Karpas-422 (cell line): ENCODE measurements at regions not wholly inside any gene's neighbourhood (a gene's known extent, or its start where the extent isn't known, plus 50 kb on each side); places are given as distances from the start of the nearest gene placed in this dataset.
A peak's percentile ranks its signal among the peaks of the same experiment; 100 is the strongest.
"Not testable (repeated sequence)": the region's sequence is repeated elsewhere in the genome, so short reads cannot be mapped to it uniquely, and the experiment has no call there.

ENCODE experiments used
- DNase-seq: peaks from one replicate; pipeline ENCODE4 v3.0.0-alpha.2; 2015
- H2AFZ ChIP-seq: fragments of 200-600 bp; sonication (generic); 2 replicates; pipeline ENCODE4 v1.6.1; 2014; ENCODE audit warnings: antibody characterized with exemption, low read length, mixed read lengths
- H3K27ac ChIP-seq: fragments of 200-600 bp; sonication (generic); 2 replicates; pipeline ENCODE4 v1.5.1; 2014; ENCODE audit warnings: mild to moderate bottlenecking, low read length, moderate library complexity
- H3K27me3 ChIP-seq: fragments of 200-600 bp; sonication (generic); 2 replicates; pipeline ENCODE4 v1.6.1; 2014; ENCODE audit warnings: low read length, mixed read lengths
- H3K36me3 ChIP-seq: fragments of 200-600 bp; sonication (generic); 2 replicates; pipeline ENCODE4 v1.6.1; 2014; ENCODE audit warnings: low read length, mixed read lengths; ENCODE audit not compliant: insufficient read depth
- H3K4me1 ChIP-seq: fragments of 200-600 bp; sonication (generic); 2 replicates; pipeline ENCODE4 v1.6.1; 2014; ENCODE audit warnings: mild to moderate bottlenecking, low read length, mixed read lengths
- H3K4me2 ChIP-seq: fragments of 200-600 bp; sonication (generic); 2 replicates; pipeline ENCODE4 v1.6.1; 2014; ENCODE audit warnings: low read length, low read depth, mild to moderate bottlenecking; ENCODE audit not compliant: poor library complexity, severe bottlenecking
- H3K4me3 ChIP-seq: fragments of 200-600 bp; sonication (generic); 2 replicates; pipeline ENCODE4 v1.5.1; 2014; ENCODE audit warnings: mild to moderate bottlenecking, antibody characterized with exemption, low read length, mixed read lengths
- H3K79me2 ChIP-seq: fragments of 200-600 bp; sonication (generic); 2 replicates; pipeline ENCODE4 v1.6.1; 2014; ENCODE audit warnings: mild to moderate bottlenecking, low read length, mixed read lengths
- H3K9ac ChIP-seq: fragments of 200-600 bp; sonication (generic); 2 replicates; pipeline ENCODE4 v1.6.0; 2014; ENCODE audit warnings: low read length
- H3K9me2 ChIP-seq: fragments of 200-600 bp; sonication (generic), shearing (Covaris generic); replicated peaks from 2 replicates; pipeline ENCODE4 v1.6.0; 2014; ENCODE audit warnings: mild to moderate bottlenecking, low read length, moderate library complexity; ENCODE audit not compliant: insufficient read depth
- H3K9me3 ChIP-seq: fragments of 300-700, 200-600 bp; sonication (generic); 2 replicates; pipeline ENCODE4 v1.6.1; 2014; ENCODE audit warnings: low read length, mixed read lengths
- H4K20me1 ChIP-seq: fragments of 200-600 bp; sonication (generic); 2 replicates; pipeline ENCODE4 v1.6.1; 2014; ENCODE audit warnings: mild to moderate bottlenecking, antibody characterized with exemption, low read length, low read depth; ENCODE audit not compliant: insufficient read depth

GRCh38 chr3:135412475-135412874 is 553.1 kb upstream of the PPP2R3A start:
- Histone ChIP-seq H3K9me3 (no peaks in the 10 kb centered on the region), H3K9me2 (no peaks in the 10 kb centered on the region), H3K9ac (no peak overlapping the region), H2AFZ (no peak overlapping the region), H3K4me3 (no peak overlapping the region), H3K27me3 (no peaks in the 10 kb centered on the region; the same call in 1 of the 2 replicates), H3K79me2 (no peaks in the 10 kb centered on the region), H3K4me1 (no peaks in the 10 kb centered on the region), H3K27ac (no peak overlapping the region), H4K20me1 (no peaks in the 10 kb centered on the region), H3K4me2 (no peak overlapping the region), H3K36me3 (no peaks in the 10 kb centered on the region)
- no peak for DNase-seq

GRCh38 chr3:135416182-135416581 is 549.3 kb upstream of the PPP2R3A start:
- Histone ChIP-seq H3K27ac (no peak overlapping the region), H3K9me2 (no peaks in the 10 kb centered on the region), H3K79me2 (no peaks in the 10 kb centered on the region), H3K27me3 (no peaks in the 10 kb centered on the region; the same call in 1 of the 2 replicates), H3K4me2 (no peak overlapping the region), H4K20me1 (no peaks in the 10 kb centered on the region), H3K4me1 (no peaks in the 10 kb centered on the region), H2AFZ (no peak overlapping the region), H3K4me3 (no peak overlapping the region), H3K9me3 (no peaks in the 10 kb centered on the region), H3K9ac (no peak overlapping the region), H3K36me3 (no peaks in the 10 kb centered on the region)
- DNase-seq = no peak

GRCh38 chr3:135419155-135419554 is 546.4 kb upstream of the PPP2R3A start:
- Histone ChIP-seq H4K20me1 (no peaks in the 10 kb centered on the region), H3K27ac (no peak overlapping the region), H3K4me3 (no peak overlapping the region), H2AFZ (no peak overlapping the region), H3K36me3 (no peaks in the 10 kb centered on the region), H3K9ac (no peak overlapping the region), H3K27me3 (no peaks in the 10 kb centered on the region), H3K9me3 (no peaks in the 10 kb centered on the region), H3K4me2 (no peak overlapping the region), H3K79me2 (no peaks in the 10 kb centered on the region), H3K4me1 (no peaks in the 10 kb centered on the region), H3K9me2 (no peaks in the 10 kb centered on the region)
- no peak for DNase-seq

DNA sequence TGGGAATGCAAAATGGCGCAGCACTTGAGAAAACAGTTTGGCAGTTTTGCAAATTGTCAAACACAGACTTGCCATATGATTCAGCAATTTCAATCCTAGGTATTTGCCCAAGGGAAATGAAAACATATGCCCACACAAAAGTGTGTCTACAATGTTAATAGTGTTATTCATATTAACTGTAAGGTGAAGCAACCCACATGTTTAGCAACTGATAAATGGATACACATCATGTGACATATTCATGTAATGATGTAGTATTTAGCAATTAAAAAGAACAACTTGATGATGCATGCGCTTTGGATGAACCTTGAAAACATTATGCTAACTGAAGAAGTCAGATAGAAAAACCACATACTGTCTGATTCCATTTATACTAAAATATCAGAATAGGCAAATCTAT is 539.0 kb upstream of the PPP2R3A start:
- Histone ChIP-seq H3K4me3 (no peak overlapping the region), H3K27me3 (no peaks in the 10 kb centered on the region), H3K79me2 (no peaks in the 10 kb centered on the region), H3K9ac (no peak overlapping the region), H4K20me1 (no peaks in the 10 kb centered on the region), H3K27ac (no peak overlapping the region), H2AFZ (no peak overlapping the region), H3K9me2 (no peaks in the 10 kb centered on the region), H3K4me1 (no peaks in the 10 kb centered on the region), H3K9me3 (no peaks in the 10 kb centered on the region), H3K4me2 (no peak overlapping the region), H3K36me3 (no peaks in the 10 kb centered on the region)
- peak; percentile 28 for DNase-seq

- H3K9me3 ChIP-seq = no peaks in the 10 kb centered on the region
- no peaks in the 10 kb centered on the region for H3K36me3 ChIP-seq
Measured at GRCh38 chr3:135432402-135432801, 533.1 kb upstream of the PPP2R3A start.

GRCh38 chr3:135438889-135439597 is 526.5 kb upstream of the PPP2R3A start:
- H3K9me2 ChIP-seq, H3K4me2 ChIP-seq, DNase-seq: not testable (repeated sequence)

More at GRCh38 chr3:135432402-135432801, 533.1 kb upstream of the PPP2R3A start:
- H4K20me1 ChIP-seq = no peaks in the 10 kb centered on the region
- no peak overlapping the region for H3K27ac ChIP-seq
- H3K9me2 ChIP-seq = no peaks in the 10 kb centered on the region
- H3K79me2 ChIP-seq = no peaks in the 10 kb centered on the region
- H3K9ac ChIP-seq = no peak overlapping the region
- no peaks in the 10 kb centered on the region for H3K27me3 ChIP-seq
- H2AFZ ChIP-seq = no peak overlapping the region
- no peak overlapping the region for H3K4me2 ChIP-seq
- no peak overlapping the region for H3K4me3 ChIP-seq
- no peak for DNase-seq
- H3K4me1 ChIP-seq = no peaks in the 10 kb centered on the region

DNA sequence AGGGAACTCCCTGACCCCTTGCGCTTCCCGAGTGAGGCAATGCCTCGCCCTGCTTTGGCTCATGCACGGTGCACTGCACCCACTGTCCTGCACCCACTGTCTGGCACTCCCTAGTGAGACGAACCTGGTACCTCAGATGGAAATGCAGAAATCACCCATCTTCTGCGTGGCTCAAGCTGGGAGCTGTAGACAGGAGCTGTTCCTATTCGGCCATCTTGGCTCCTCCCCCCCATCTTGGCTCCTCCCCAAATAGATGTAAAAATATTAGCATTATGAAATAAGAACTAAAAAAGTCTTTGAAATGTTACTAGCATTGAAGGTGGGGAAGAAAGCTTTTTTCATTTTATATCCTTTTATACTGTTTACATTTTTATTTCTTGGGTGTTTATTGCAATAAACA is 525.9 kb upstream of the PPP2R3A start:
- not testable (repeated sequence) for H4K20me1 ChIP-seq, H3K9ac ChIP-seq, H3K36me3 ChIP-seq, H3K27me3 ChIP-seq, DNase-seq, H2AFZ ChIP-seq, H3K9me3 ChIP-seq, H3K4me3 ChIP-seq, H3K79me2 ChIP-seq, H3K4me2 ChIP-seq, H3K9me2 ChIP-seq, H3K27ac ChIP-seq
- H3K4me1 ChIP-seq = peaks cover 13% of the 10 kb centered on the region

More at GRCh38 chr3:135438889-135439597, 526.5 kb upstream of the PPP2R3A start:
- H3K9ac ChIP-seq, H3K27ac ChIP-seq, H4K20me1 ChIP-seq, H2AFZ ChIP-seq, H3K9me3 ChIP-seq, H3K36me3 ChIP-seq, H3K79me2 ChIP-seq, H3K4me1 ChIP-seq, H3K27me3 ChIP-seq, H3K4me3 ChIP-seq: not testable (repeated sequence)

- DNase-seq = no peak
- Histone ChIP-seq H3K9me2 (no peaks in the 10 kb centered on the region), H3K4me3 (no peak overlapping the region), H3K36me3 (no peaks in the 10 kb centered on the region), H3K9ac (no peak overlapping the region), H3K4me1 (peaks cover 15% of the 10 kb centered on the region), H2AFZ (no peak overlapping the region), H3K4me2 (no peak overlapping the region), H3K9me3 (no peaks in the 10 kb centered on the region), H4K20me1 (no peaks in the 10 kb centered on the region), H3K79me2 (no peaks in the 10 kb centered on the region), H3K27ac (no peak overlapping the region), H3K27me3 (no peaks in the 10 kb centered on the region)
Measured at GRCh38 chr3:135440233-135440632, 525.3 kb upstream of the PPP2R3A start.
